ENCODE measurements at regions not wholly inside any gene's neighbourhood (a gene's known extent, or its start where the extent isn't known, plus 50 kb on each side); places are given as distances from the start of the nearest gene placed in this dataset.

- Mint-ChIP-seq H3K4me1 (peaks cover 52 to 53% of the 10 kb centered on the region in 2 experiments), H3K27me3 (ENCODE audit: low read depth) (no peaks in the 10 kb centered on the region), H3K4me3 (no peak overlapping the region), H3K9me3 (no peaks in the 10 kb centered on the region), H3K27ac (peak overlapping the region; percentile 13 to 90 (median 67); a peak in 4 of 7 replicates), H3K36me3 (ENCODE audit: insufficient read depth in 1 of 3, low read depth in 3 of 3) (no peaks in the 10 kb centered on the region)
- Histone ChIP-seq H2AFZ (ENCODE audit: low read length) (no peak overlapping the region), H3K23me2 (ENCODE audit: insufficient read length, low read depth, low read length, poor library complexity, severe bottlenecking) (no peaks in the 10 kb centered on the region), H3K56ac (ENCODE audit: insufficient read length, low read depth, low read length) (no peak overlapping the region), H2BK20ac (ENCODE audit: low read depth, low read length, poor library complexity, severe bottlenecking) (no peak overlapping the region), H4K20me1 (ENCODE audit: control insufficient read depth, insufficient read depth, insufficient read length) (no peaks in the 10 kb centered on the region), H2BK120ac (ENCODE audit: low read depth, low read length, poor library complexity, severe bottlenecking) (no peak overlapping the region), H3K79me2 (ENCODE audit: insufficient read depth, low read length) (no peaks in the 10 kb centered on the region), H3K18ac (ENCODE audit: insufficient read length, low read depth, low read length) (peak overlapping the region; percentile 66), H3K27ac (ENCODE audit: insufficient read length, low read depth, low read length) (no peak overlapping the region), H3K27me3 (ENCODE audit: insufficient read depth, low read length) (no peaks in the 10 kb centered on the region), H3K4me1 (ENCODE audit: insufficient read depth, low read length) (peaks cover 15% of the 10 kb centered on the region), H4K91ac (ENCODE audit: insufficient read length, low read depth, low read length) (no peak overlapping the region), H3K23ac (ENCODE audit: insufficient read length, low read depth, low read length) (no peak overlapping the region), H3K9me3 (ENCODE audit: control insufficient read depth, low read depth, low read length) (no peaks in the 10 kb centered on the region), H3K4me2 (ENCODE audit: insufficient read depth, insufficient read length, low read length) (no peak overlapping the region), H3T11ph (ENCODE audit: low read length) (no peak overlapping the region), H4K8ac (replicated peaks; ENCODE audit: insufficient read length, low read depth, low read length) (no peak overlapping the region), H3K79me1 (ENCODE audit: insufficient read depth, low read depth, low read length, poor library complexity, severe bottlenecking) (no peaks in the 10 kb centered on the region), H2BK5ac (ENCODE audit: insufficient read length, low read length) (no peak overlapping the region), H2BK12ac (ENCODE audit: insufficient read length, low read depth, low read length) (no peak overlapping the region), H2BK15ac (ENCODE audit: low read depth, low read length) (no peak overlapping the region), H3K14ac (ENCODE audit: insufficient read depth, low read length) (no peak overlapping the region), H2AK5ac (ENCODE audit: insufficient read length, low read length) (no peak overlapping the region), H3K9ac (ENCODE audit: extremely low read depth, insufficient read length, low read length) (no peak overlapping the region), H3K4ac (ENCODE audit: low read depth, low read length) (no peak overlapping the region), H4K5ac (ENCODE audit: insufficient read length, low read depth, low read length) (no peak overlapping the region)
- no peak for TF ChIP-seq CTCF (conservative IDR thresholded peaks at IDR 0.05)
- DNase-seq, result no peak
- WGBS (ENCODE audit: extremely low coverage, insufficient read length, low lambda C conversion rate), result no CpG with 5 or more reads among the region's 9 CpGs
These were observed 236.6 kb upstream of the PPP1R3A start for GRCh38 chr7:114155116-114156110.
